Astrocyte (in vitro differentiated cells and primary cell): ENCODE measurements at regions not wholly inside any gene's neighbourhood (a gene's known extent, or its start where the extent isn't known, plus 50 kb on each side); places are given as distances from the start of the nearest gene placed in this dataset.

Experiments used
- DNase-seq: peaks from one replicate; pipeline ENCODE4 v3.0.0-alpha.2; 2010; ENCODE audit warnings: low read depth
- FAIRE-seq: peaks from 2 replicates; lab custom pipeline; 2011; peaks lifted over from hg19 to GRCh38; lab: Jason Lieb, UNC
- H2AFZ ChIP-seq: 2 replicates; pipeline ENCODE4 v1.6.0; 2012; ENCODE audit warnings: low read depth, low read length, inconsistent platforms
- H3K27ac ChIP-seq: 2 replicates; pipeline ENCODE4 v1.5.1; 2011; ENCODE audit warnings: low read depth, low read length, inconsistent platforms
- H3K27me3 ChIP-seq: 2 replicates; pipeline ENCODE4 v1.6.0; 2011; ENCODE audit warnings: low read length, inconsistent platforms; ENCODE audit not compliant: insufficient read depth
- H3K36me3 ChIP-seq: 2 replicates; pipeline ENCODE4 v1.5.1; 2011; ENCODE audit warnings: low read length, inconsistent platforms; ENCODE audit not compliant: insufficient read depth
- H3K4me1 ChIP-seq: 2 replicates; pipeline ENCODE4 v1.5.1; 2011; ENCODE audit warnings: low read length, inconsistent platforms; ENCODE audit not compliant: insufficient read depth
- H3K4me2 ChIP-seq: 2 replicates; pipeline ENCODE4 v1.6.0; 2012; ENCODE audit warnings: low read length, inconsistent platforms
- H3K4me3 ChIP-seq: 2 replicates; pipeline ENCODE4 v1.5.1; 2011; ENCODE audit warnings: low read depth, mild to moderate bottlenecking, low read length, inconsistent platforms; ENCODE audit not compliant: insufficient read depth
- H3K79me2 ChIP-seq: 2 replicates; pipeline ENCODE4 v1.6.0; 2012; ENCODE audit warnings: mild to moderate bottlenecking, low read length, inconsistent platforms; ENCODE audit not compliant: insufficient read depth
- H3K9ac ChIP-seq: 2 replicates; pipeline ENCODE4 v1.6.0; 2012; ENCODE audit warnings: mild to moderate bottlenecking, low read length, inconsistent platforms
- H3K9me3 ChIP-seq: 2 replicates; pipeline ENCODE4 v1.5.1; 2012; ENCODE audit warnings: low read depth, mild to moderate bottlenecking, low read length, inconsistent platforms; ENCODE audit not compliant: insufficient read depth
- H4K20me1 ChIP-seq: 2 replicates; pipeline ENCODE4 v1.6.0; 2012; ENCODE audit warnings: low read length, inconsistent platforms; ENCODE audit not compliant: insufficient read depth
- H3K27ac Mint-ChIP-seq: one replicate; pipeline ENCODE4 v1.8.0; 2021; ENCODE audit warnings: mild to moderate bottlenecking, mixed read lengths; ENCODE audit not compliant: unreplicated experiment
- H3K27me3 Mint-ChIP-seq: one replicate; pipeline ENCODE4 v1.8.0; 2021; ENCODE audit warnings: low read depth, mixed read lengths; ENCODE audit not compliant: unreplicated experiment
- H3K36me3 Mint-ChIP-seq: one replicate; pipeline ENCODE4 v1.8.0; 2021; ENCODE audit warnings: low read depth, mixed read lengths; ENCODE audit not compliant: unreplicated experiment
- H3K4me1 Mint-ChIP-seq: one replicate; pipeline ENCODE4 v1.8.0; 2021; ENCODE audit warnings: low read depth, mixed read lengths; ENCODE audit not compliant: unreplicated experiment
- H3K4me3 Mint-ChIP-seq: one replicate; pipeline ENCODE4 v1.8.0; 2021; ENCODE audit warnings: mild to moderate bottlenecking, moderate library complexity, mixed read lengths; ENCODE audit not compliant: unreplicated experiment
- H3K9me3 Mint-ChIP-seq: one replicate; pipeline ENCODE4 v1.8.0; 2021; ENCODE audit warnings: mild to moderate bottlenecking, mixed read lengths; ENCODE audit not compliant: unreplicated experiment
- EZH2 ChIP-seq: IDR thresholded peaks from 2 replicates; pipeline ENCODE4 v1.6.1; 2012; ENCODE audit warnings: mild to moderate bottlenecking, low read length, inconsistent platforms; ENCODE audit not compliant: insufficient read depth
- TF ChIP-seq, protein P1 (sequence below): IDR thresholded peaks from 2 replicates; pipeline ENCODE4 v1.5.1; 2011; ENCODE audit warnings: low read depth, mild to moderate bottlenecking, inconsistent platforms, low read length, moderate library complexity; ENCODE audit not compliant: insufficient read depth

DNA sequence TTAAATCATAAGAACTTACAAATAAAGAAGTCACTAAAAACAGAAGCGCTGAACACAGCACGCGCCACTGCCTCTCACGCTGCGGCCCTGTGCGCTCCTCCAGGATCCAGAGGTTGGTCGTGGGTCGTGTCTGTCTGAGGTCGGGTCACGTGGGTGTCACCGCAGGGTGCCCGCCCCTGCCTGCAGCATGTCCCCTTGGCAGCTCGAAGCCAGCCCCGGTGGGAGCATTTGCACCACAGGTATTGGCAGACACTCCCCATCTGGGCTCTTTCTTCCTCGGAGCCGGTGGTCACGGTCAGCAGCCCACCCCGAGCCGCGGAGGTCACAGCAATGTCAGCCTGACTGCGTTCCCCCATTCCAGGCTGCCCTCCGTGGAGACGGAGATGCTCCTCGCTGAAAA is 88.6 kb downstream of the PDGFA start:
- Mint-ChIP-seq H3K36me3 (no peaks in the 10 kb centered on the region), H3K4me1 (peaks cover 2% of the 10 kb centered on the region), H3K4me3 (no peak overlapping the region), H3K9me3 (peaks cover 8% of the 10 kb centered on the region), H3K27ac (no peak overlapping the region), H3K27me3 (peaks cover 17% of the 10 kb centered on the region)
- Histone ChIP-seq H3K4me3 (no peak overlapping the region), H2AFZ (no peak overlapping the region), H3K27ac (no peak overlapping the region), H3K4me1 (peaks cover 7% of the 10 kb centered on the region), H3K9ac (no peak overlapping the region), H4K20me1 (no peaks in the 10 kb centered on the region), H3K9me3 (no peaks in the 10 kb centered on the region), H3K27me3 (no peaks in the 10 kb centered on the region), H3K36me3 (no peaks in the 10 kb centered on the region), H3K79me2 (no peaks in the 10 kb centered on the region), H3K4me2 (no peak overlapping the region)
- DNase-seq: no peak
- no peak for FAIRE-seq
- TF ChIP-seq, protein P1, sequence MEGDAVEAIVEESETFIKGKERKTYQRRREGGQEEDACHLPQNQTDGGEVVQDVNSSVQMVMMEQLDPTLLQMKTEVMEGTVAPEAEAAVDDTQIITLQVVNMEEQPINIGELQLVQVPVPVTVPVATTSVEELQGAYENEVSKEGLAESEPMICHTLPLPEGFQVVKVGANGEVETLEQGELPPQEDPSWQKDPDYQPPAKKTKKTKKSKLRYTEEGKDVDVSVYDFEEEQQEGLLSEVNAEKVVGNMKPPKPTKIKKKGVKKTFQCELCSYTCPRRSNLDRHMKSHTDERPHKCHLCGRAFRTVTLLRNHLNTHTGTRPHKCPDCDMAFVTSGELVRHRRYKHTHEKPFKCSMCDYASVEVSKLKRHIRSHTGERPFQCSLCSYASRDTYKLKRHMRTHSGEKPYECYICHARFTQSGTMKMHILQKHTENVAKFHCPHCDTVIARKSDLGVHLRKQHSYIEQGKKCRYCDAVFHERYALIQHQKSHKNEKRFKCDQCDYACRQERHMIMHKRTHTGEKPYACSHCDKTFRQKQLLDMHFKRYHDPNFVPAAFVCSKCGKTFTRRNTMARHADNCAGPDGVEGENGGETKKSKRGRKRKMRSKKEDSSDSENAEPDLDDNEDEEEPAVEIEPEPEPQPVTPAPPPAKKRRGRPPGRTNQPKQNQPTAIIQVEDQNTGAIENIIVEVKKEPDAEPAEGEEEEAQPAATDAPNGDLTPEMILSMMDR: no peak
- no peak for TF ChIP-seq EZH2

DNA sequence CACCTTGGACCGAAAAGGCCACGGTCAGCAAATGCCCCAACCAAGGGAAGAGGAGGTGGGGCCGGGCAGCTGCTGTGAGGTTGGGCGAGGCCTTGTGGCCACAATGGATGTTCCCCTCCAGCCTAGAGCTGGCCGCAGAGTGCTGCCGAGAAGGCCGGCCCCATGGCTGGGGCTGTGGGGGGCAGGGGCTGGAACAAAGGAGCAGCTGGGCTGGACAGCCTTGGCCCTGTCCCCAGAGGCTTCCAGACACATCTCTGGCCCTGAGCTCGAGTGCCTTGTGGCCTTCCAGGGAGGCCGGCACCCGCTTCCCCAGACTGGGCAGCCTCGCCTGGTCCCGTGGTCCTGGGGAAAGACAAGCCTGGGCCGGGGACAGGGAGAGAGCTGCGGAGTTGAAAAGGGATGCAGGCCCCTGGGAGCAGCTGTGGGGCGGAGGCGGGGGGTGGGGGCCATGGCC is 88.0 kb downstream of the PDGFA start:
- no peak overlapping the region for H3K9ac ChIP-seq
- H3K27me3 Mint-ChIP-seq: peaks cover 16% of the 10 kb centered on the region
- H3K27me3 ChIP-seq: no peaks in the 10 kb centered on the region
- H3K9me3 Mint-ChIP-seq: peaks cover 8% of the 10 kb centered on the region
- peak overlapping the region; percentile 26 for H2AFZ ChIP-seq
- no peak overlapping the region for H3K27ac Mint-ChIP-seq
- no peaks in the 10 kb centered on the region for H4K20me1 ChIP-seq
- H3K36me3 Mint-ChIP-seq: no peaks in the 10 kb centered on the region
- FAIRE-seq (no peak), DNase-seq (no peak)
- peaks cover 11% of the 10 kb centered on the region for H3K4me1 ChIP-seq
- no peaks in the 10 kb centered on the region for H3K9me3 ChIP-seq
- H3K4me1 Mint-ChIP-seq: peaks cover 2% of the 10 kb centered on the region
- H3K79me2 ChIP-seq: no peaks in the 10 kb centered on the region
- H3K4me3 Mint-ChIP-seq: no peak overlapping the region
- TF ChIP-seq, protein P1: no peak
- no peak for TF ChIP-seq EZH2
- H3K36me3 ChIP-seq: no peaks in the 10 kb centered on the region
- no peak overlapping the region for H3K4me2 ChIP-seq
- H3K27ac ChIP-seq: no peak overlapping the region
- no peak overlapping the region for H3K4me3 ChIP-seq

DNA sequence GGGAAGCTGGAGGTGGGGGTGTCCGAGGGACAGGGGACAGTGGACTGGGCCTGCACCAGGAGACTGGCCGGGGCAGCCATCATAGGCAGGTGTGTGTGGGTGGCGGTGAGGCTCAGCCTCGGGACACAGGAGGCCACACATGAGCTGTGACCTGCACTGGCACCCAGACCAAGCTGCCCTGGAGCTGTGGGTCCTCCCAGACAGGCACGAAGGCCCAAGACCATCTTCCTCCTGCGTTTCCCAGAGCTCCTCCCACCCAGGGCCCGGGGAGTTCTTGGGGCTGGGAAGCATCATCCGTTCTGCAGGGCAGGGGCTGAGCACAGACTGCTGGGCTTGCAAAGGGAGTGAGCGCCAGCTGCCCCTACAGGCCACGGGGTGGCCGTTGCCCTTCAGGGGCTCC is 87.4 kb downstream of the PDGFA start:
- Histone ChIP-seq H3K27ac (no peak overlapping the region), H3K27me3 (no peaks in the 10 kb centered on the region), H3K9me3 (no peaks in the 10 kb centered on the region), H3K36me3 (no peaks in the 10 kb centered on the region), H3K79me2 (no peaks in the 10 kb centered on the region), H3K4me3 (no peak overlapping the region), H3K9ac (no peak overlapping the region), H3K4me2 (no peak overlapping the region), H2AFZ (no peak overlapping the region), H3K4me1 (peaks cover 11% of the 10 kb centered on the region), H4K20me1 (no peaks in the 10 kb centered on the region)
- Mint-ChIP-seq H3K4me1 (peaks cover 2% of the 10 kb centered on the region), H3K9me3 (peaks cover 3% of the 10 kb centered on the region), H3K4me3 (no peak overlapping the region), H3K27me3 (peaks cover 13% of the 10 kb centered on the region), H3K36me3 (no peaks in the 10 kb centered on the region), H3K27ac (no peak overlapping the region)
- DNase-seq (no peak), FAIRE-seq (no peak)
- TF ChIP-seq EZH2: no peak
- TF ChIP-seq, protein P1: no peak
